GM10847 (cell line): ENCODE measurements at regions not wholly inside any gene's neighbourhood (a gene's known extent, or its start where the extent isn't known, plus 50 kb on each side); places are given as distances from the start of the nearest gene placed in this dataset.

Experiments used
- POLR2A ChIP-seq: IDR thresholded peaks from 2 replicates; pipeline ENCODE4 v1.6.1; 2011; ENCODE audit not compliant: insufficient read length; ENCODE audit errors: extremely low read depth

GRCh38 chr2:88807237-88807962 is 115.9 kb downstream of the RPIA start:
- TF ChIP-seq POLR2A: no peak

GRCh38 chr2:88808083-88808482 is 116.6 kb downstream of the RPIA start:
- no peak for TF ChIP-seq POLR2A

GRCh38 chr2:88808652-88809051 is 117.2 kb downstream of the RPIA start:
- no peak for TF ChIP-seq POLR2A

- no peak for TF ChIP-seq POLR2A
Measured at GRCh38 chr2:88809216-88809615, 117.7 kb downstream of the RPIA start.

- no peak for TF ChIP-seq POLR2A
Measured at GRCh38 chr2:88810017-88810416, 118.5 kb downstream of the RPIA start.

DNA sequence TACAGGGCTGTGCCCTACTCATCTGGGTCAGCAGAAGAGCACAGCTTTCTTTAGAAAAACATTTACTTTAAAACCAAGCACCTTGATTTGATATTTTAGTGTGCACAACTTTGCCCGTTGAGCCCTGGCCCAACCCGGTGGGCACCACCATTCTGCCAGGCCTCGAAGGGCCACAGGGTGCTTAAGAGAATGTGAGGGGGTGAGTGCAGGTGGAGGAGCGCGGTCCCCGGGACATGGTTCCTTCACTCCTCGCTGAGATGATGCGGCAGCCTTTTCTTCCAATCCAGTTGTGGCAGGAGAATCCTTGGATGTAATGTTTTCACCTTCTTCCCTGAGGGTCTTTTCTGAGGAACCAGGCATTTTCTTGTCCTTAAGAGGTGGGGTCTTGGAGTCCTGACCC is 119.0 kb downstream of the RPIA start:
- no peak for TF ChIP-seq POLR2A

GRCh38 chr2:88811233-88811632 is 119.8 kb downstream of the RPIA start:
- no peak for TF ChIP-seq POLR2A

DNA sequence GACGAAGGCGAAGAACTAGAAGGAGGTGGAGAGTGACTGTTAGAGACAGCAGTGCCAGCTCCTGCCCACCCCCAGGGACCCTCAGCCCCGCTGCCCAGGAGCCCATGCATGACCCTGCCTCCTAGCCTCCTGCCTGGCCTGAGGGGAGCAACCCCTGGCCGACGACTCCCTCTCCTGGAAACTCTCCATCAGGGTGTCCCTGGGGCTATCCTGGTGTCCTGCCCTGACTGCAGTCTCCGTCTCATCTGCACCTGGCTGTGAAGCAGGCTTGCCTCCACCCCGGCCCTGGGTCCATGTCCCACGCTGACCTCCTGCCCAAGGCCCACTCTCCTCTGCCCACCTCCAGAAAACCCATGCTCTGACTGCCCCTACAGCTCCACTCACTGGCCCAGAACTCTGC is 120.2 kb downstream of the RPIA start:
- no peak for TF ChIP-seq POLR2A

- no peak for TF ChIP-seq POLR2A
Measured at GRCh38 chr2:88813612-88814011, 122.1 kb downstream of the RPIA start.

- no peak for TF ChIP-seq POLR2A
Measured at GRCh38 chr2:88815282-88815681, 123.8 kb downstream of the RPIA start.

DNA sequence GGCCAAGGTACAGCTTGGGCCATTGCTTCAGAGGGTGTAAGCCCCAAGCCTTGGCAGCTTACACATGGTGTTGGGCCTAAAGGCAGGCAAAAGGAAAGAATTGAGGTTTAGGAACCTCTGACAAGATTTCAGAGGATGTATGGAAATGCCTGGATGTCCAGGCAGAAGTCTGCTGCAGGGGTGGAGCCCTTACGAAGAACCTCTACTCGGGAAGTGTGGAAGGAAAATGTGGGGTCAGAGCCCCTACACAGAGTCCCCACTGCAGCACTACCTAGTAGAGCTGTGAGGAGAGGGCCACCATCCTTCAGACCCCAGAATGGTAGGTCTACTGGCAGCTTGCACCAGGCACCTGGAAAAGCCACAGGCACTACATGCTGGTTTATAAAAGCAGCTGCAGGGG is 124.2 kb downstream of the RPIA start:
- TF ChIP-seq POLR2A: no peak

DNA sequence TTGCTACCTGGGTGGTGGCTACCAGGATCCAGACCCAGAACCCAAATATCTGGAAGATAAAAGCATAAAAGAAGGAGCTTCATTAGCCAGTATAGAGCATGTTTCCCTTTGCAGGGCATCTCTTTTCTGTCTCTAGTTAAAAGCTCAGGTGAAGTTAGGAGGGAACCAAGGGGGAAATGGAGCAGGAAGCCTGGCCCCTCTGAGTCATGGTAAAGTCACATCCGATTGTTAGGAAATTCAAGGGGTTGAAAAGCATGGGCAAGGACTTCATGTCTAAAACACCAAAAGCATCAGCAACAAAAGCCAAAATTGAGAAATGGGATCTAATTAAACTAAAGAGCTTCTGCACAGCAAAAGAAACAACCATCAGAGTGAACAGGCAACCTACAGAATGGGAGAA is 126.9 kb downstream of the RPIA start:
- TF ChIP-seq POLR2A: no peak

- TF ChIP-seq POLR2A: no peak
Measured at GRCh38 chr2:88824951-88825350, 133.5 kb downstream of the RPIA start.

DNA sequence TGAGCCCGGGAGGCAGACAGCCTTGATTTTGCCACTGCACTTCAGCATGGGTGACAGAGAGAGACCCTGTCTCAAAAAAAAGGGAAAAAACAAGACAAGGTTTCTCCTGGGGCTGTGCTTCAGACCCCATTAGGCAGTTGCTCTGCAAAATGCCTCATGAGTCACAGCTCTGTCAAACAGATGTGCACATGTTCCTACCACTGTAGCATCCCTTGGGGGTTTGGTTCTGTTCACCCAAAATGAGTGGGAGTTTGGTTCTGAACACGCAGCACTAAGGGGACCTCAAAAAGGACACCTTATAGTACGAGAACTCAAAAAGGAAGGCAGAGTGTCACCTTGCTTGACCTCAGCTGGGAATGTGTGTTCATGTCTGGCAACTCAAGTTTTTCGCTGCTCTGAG is 134.9 kb downstream of the RPIA start:
- TF ChIP-seq POLR2A: no peak

GRCh38 chr2:88827821-88828220 is 136.3 kb downstream of the RPIA start:
- no peak for TF ChIP-seq POLR2A

DNA sequence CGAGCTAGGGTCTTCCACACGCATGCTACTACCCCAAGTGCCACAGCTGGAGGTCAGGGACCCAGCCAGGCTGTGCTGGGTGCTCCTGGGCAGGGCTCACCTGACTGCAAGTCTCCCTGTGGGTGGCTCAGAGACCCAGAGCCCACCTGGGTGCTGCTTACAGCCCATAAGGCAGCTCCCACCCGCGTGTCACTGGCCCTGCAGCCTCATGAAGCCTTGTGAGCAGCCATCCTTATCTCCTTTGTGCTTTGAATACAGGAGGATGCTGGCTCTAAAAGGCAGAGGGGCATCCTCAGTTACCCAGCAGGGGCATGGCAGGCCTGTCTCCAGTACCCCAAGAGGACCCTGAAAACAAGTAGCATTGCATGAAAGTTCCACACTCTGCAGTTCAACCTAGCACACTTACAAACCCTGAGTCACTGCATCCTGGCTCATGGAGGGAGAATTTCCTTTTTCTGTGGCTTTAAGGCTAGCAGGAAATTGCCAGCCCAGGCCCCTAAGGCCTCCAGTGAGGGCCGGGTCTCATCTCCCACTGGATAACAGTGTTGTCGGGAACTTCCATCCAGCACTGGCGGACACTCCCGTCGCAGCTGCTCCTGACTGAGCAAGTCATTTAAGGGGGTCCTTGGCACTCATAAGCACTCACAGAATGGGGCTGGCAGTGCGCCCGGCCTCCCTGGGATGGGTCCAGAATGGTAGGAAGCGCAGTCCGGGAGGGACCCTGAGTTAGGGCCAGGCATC is 137.1 kb downstream of the RPIA start:
- no peak for TF ChIP-seq POLR2A
